Activated CD8-positive, alpha-beta memory T cell treated with anti-CD3 and anti-CD28 coated beads for 36 hours (primary cell): ENCODE measurements at regions not wholly inside any gene's neighbourhood (a gene's known extent, or its start where the extent isn't known, plus 50 kb on each side); places are given as distances from the start of the nearest gene placed in this dataset.

ENCODE experiments used
- CTCF ChIA-PET: fragments of 350-600 bp; sonication (Branson Sonifier 250); formaldehyde crosslinking; loops from one replicate; lab custom pipeline; 2021; ENCODE audit warnings: antibody characterized with exemption; lab: Charles Lee
- POLR2A ChIA-PET: fragments of 350-600 bp; sonication (Branson Sonifier 250); formaldehyde crosslinking; loops from one replicate; lab custom pipeline; 2021; ENCODE audit warnings: antibody characterized with exemption; lab: Charles Lee

- ChIA-PET CTCF (no interaction called here), POLR2A (no interaction called here)
These were observed 65.2 kb upstream of the EPS8L3 start for GRCh38 chr1:109828756-109829505.

GRCh38 chr1:109827986-109828385, 64.3 kb upstream of the EPS8L3 start:
- ChIA-PET POLR2A (interaction anchor here (0.5 kb wide), 1 partner anchor 543 kb away, joined by 3 read pairs; no protein-coding TSS in a partner anchor), CTCF (interaction anchor here (0.6 kb wide), 1 partner anchor 155 kb away, joined by 3 read pairs; no protein-coding TSS in a partner anchor)

GRCh38 chr1:109827466-109827865, 63.7 kb upstream of the EPS8L3 start:
- POLR2A ChIA-PET: no interaction called here
- CTCF ChIA-PET: no interaction called here

- ChIA-PET CTCF (interaction anchor here (1.4 to 1.5 kb wide), 2 partner anchors 36 to 66 kb away, joined by 3 read pairs; no protein-coding TSS in a partner anchor), POLR2A (no interaction called here)
These were observed 63.2 kb upstream of the EPS8L3 start for GRCh38 chr1:109826930-109827349.

GRCh38 chr1:109826446-109826845, 62.7 kb upstream of the EPS8L3 start:
- ChIA-PET POLR2A (no interaction called here), CTCF (interaction anchor here (0.8 to 1.5 kb wide), 3 partner anchors 35 to 186 kb away, joined by 3 read pairs; no protein-coding TSS in a partner anchor)

GRCh38 chr1:109824349-109825115, 60.8 kb upstream of the EPS8L3 start:
- CTCF ChIA-PET: no interaction called here

GRCh38 chr1:109823543-109824348, 60.0 kb upstream of the EPS8L3 start:
- POLR2A ChIA-PET: no interaction called here
- CTCF ChIA-PET: no interaction called here

More at GRCh38 chr1:109824349-109825115, 60.8 kb upstream of the EPS8L3 start:
- POLR2A ChIA-PET: interaction anchor here (0.5 kb wide), 1 partner anchor 315 kb away, joined by 3 read pairs; no protein-coding TSS in a partner anchor

- ChIA-PET CTCF (interaction anchor here (1.1 to 1.3 kb wide), 2 partner anchors 45 to 161 kb away, joined by 3 read pairs; no protein-coding TSS in a partner anchor), POLR2A (no interaction called here)
These were observed 59.2 kb upstream of the EPS8L3 start for GRCh38 chr1:109822749-109823542.

- ChIA-PET POLR2A (no interaction called here), CTCF (interaction anchor here (1.1 to 1.3 kb wide), 2 partner anchors 44 to 162 kb away, joined by 3 read pairs; no protein-coding TSS in a partner anchor)
These were observed 58.4 kb upstream of the EPS8L3 start for GRCh38 chr1:109821831-109822745.

- ChIA-PET CTCF (interaction anchor here (1.3 kb wide), 1 partner anchor 163 kb away, joined by 3 read pairs; no protein-coding TSS in a partner anchor), POLR2A (no interaction called here)
These were observed 57.5 kb upstream of the EPS8L3 start for GRCh38 chr1:109821221-109821669.

- ChIA-PET CTCF (no interaction called here), POLR2A (no interaction called here)
These were observed 56.2 kb upstream of the EPS8L3 start for GRCh38 chr1:109819906-109820305.

GRCh38 chr1:109818988-109819764, 55.5 kb upstream of the EPS8L3 start:
- ChIA-PET POLR2A (no interaction called here), CTCF (no interaction called here)

GRCh38 chr1:109818271-109818987, 54.7 kb upstream of the EPS8L3 start:
- POLR2A ChIA-PET: interaction anchor here (0.6 kb wide), 1 partner anchor 565 kb away, joined by 5 read pairs; no protein-coding TSS in a partner anchor
- CTCF ChIA-PET: interaction anchor here (0.7 kb wide), 1 partner anchor 166 kb away, joined by 3 read pairs; the partner anchor contains the start of gene AHCYL1

GRCh38 chr1:109817881-109818270, 54.2 kb upstream of the EPS8L3 start:
- ChIA-PET CTCF (interaction anchor here (0.7 kb wide), 1 partner anchor 167 kb away, joined by 3 read pairs; the partner anchor contains the start of gene AHCYL1), POLR2A (interaction anchor here (0.6 kb wide), 1 partner anchor 566 kb away, joined by 5 read pairs; no protein-coding TSS in a partner anchor)

GRCh38 chr1:109816975-109817535, 53.3 kb upstream of the EPS8L3 start:
- ChIA-PET POLR2A (no interaction called here), CTCF (no interaction called here)
